Type B pancreatic cell (in vitro differentiated cells): ENCODE measurements at regions not wholly inside any gene's neighbourhood (a gene's known extent, or its start where the extent isn't known, plus 50 kb on each side); places are given as distances from the start of the nearest gene placed in this dataset.

Experiments
- DNase-seq: peaks from one replicate; pipeline ENCODE4 v3.0.0; 2021; ENCODE audit warnings: mixed read lengths; ENCODE audit not compliant: unreplicated experiment; ENCODE audit errors: extremely low spot score
- H3K27ac Mint-ChIP-seq: 2 replicates; pipeline ENCODE4 v1.8.0; 2021; ENCODE audit warnings: mild to moderate bottlenecking, mixed read lengths
- H3K27me3 Mint-ChIP-seq: 2 replicates; pipeline ENCODE4 v1.8.0; 2021; ENCODE audit warnings: mixed read lengths
- H3K36me3 Mint-ChIP-seq: 2 replicates; pipeline ENCODE4 v1.8.0; 2021; ENCODE audit warnings: mixed read lengths
- H3K4me1 Mint-ChIP-seq: one replicate; pipeline ENCODE4 v1.8.0; 2021; ENCODE audit warnings: mixed read lengths; ENCODE audit not compliant: unreplicated experiment
- H3K4me3 Mint-ChIP-seq: 2 replicates; pipeline ENCODE4 v1.8.0; 2021; ENCODE audit warnings: mild to moderate bottlenecking, mixed read lengths
- H3K9me3 Mint-ChIP-seq: 2 replicates; pipeline ENCODE4 v1.8.0; 2021; ENCODE audit warnings: mixed read lengths
- TF ChIP-seq, protein P1 (sequence below): fragments of 200-600 bp; sonication (generic); conservative IDR thresholded peaks from 2 replicates; pipeline ENCODE4 v1.5.0; 2021; ENCODE audit warnings: antibody characterized with exemption, mild to moderate bottlenecking

DNA sequence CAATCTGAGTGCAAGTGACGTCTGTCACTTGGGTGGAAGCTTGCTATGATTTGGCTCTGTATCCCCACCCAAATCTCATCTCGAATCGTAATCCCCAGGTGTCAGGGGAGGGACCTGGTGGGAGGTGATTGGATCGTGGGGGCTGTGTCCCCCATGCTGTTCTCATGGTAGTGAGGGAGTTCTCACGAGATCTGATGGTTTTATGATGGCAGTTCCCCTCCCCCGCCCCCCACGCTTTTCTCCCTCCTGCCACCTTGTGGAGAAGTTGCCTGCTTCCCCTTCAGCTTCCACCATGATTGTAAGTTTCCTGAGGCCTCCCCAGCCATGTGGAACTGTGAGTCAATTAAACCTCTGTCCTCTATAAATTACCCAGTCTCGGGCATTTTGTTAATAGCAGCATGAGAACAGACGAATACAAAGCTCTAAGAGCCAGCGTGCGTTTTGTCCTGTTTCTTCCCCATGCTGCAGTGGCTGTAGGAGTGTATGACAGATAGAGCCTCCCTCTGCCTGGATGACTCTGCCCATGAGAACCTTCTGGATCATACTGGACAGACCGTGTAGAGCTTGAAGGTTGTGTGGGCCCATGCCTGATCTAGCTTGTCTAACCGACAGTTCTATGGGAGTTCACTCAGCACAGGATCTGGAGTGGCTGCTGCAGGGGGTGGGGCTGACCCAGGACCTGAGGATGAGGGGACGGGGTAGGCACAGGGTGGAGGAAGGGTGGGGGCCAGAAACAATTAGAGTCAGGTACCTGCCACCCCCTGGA is 139.7 kb upstream of the ERRFI1 start:
- no peak for DNase-seq
- no peak overlapping the region for H3K27ac Mint-ChIP-seq
- H3K4me1 Mint-ChIP-seq: peaks cover 36% of the 10 kb centered on the region
- TF ChIP-seq, protein P1, sequence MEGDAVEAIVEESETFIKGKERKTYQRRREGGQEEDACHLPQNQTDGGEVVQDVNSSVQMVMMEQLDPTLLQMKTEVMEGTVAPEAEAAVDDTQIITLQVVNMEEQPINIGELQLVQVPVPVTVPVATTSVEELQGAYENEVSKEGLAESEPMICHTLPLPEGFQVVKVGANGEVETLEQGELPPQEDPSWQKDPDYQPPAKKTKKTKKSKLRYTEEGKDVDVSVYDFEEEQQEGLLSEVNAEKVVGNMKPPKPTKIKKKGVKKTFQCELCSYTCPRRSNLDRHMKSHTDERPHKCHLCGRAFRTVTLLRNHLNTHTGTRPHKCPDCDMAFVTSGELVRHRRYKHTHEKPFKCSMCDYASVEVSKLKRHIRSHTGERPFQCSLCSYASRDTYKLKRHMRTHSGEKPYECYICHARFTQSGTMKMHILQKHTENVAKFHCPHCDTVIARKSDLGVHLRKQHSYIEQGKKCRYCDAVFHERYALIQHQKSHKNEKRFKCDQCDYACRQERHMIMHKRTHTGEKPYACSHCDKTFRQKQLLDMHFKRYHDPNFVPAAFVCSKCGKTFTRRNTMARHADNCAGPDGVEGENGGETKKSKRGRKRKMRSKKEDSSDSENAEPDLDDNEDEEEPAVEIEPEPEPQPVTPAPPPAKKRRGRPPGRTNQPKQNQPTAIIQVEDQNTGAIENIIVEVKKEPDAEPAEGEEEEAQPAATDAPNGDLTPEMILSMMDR: peak; percentile 48
- no peaks in the 10 kb centered on the region for H3K27me3 Mint-ChIP-seq
- H3K4me3 Mint-ChIP-seq: no peak overlapping the region
- peaks cover 4% of the 10 kb centered on the region for H3K36me3 Mint-ChIP-seq
- H3K9me3 Mint-ChIP-seq: no peaks in the 10 kb centered on the region

GRCh38 chr1:8164670-8165069 is 138.6 kb upstream of the ERRFI1 start:
- DNase-seq: no peak
- peaks cover 31% of the 10 kb centered on the region for H3K4me1 Mint-ChIP-seq
- peaks cover 3% of the 10 kb centered on the region for H3K36me3 Mint-ChIP-seq
- no peaks in the 10 kb centered on the region for H3K9me3 Mint-ChIP-seq
- H3K4me3 Mint-ChIP-seq: no peak overlapping the region
- H3K27ac Mint-ChIP-seq: no peak overlapping the region
- H3K27me3 Mint-ChIP-seq: no peaks in the 10 kb centered on the region
- TF ChIP-seq, protein P1: no peak

DNA sequence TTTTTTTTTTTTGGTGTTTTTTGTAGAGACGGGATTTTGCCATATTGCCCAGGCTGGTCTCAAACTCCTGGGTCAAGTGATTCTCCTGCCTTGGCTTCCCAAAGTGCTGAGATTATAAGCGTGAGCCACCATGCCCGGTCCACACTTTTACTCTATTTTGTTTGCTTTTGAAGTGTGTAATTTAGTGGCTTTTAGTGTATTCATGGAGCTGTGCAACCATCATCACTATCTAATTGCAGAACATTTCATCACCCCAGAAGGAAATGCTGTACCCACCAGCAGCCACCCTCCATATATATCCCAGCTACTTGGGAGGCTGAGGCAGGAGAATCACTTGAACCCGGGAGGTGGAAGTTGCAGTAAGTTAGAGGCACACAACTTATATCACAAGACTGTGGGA is 136.9 kb upstream of the ERRFI1 start:
- TF ChIP-seq, protein P1: no peak
- H3K9me3 Mint-ChIP-seq: no peaks in the 10 kb centered on the region
- no peak overlapping the region for H3K4me3 Mint-ChIP-seq
- no peaks in the 10 kb centered on the region for H3K27me3 Mint-ChIP-seq
- peaks cover 27% of the 10 kb centered on the region for H3K4me1 Mint-ChIP-seq
- no peaks in the 10 kb centered on the region for H3K36me3 Mint-ChIP-seq
- H3K27ac Mint-ChIP-seq: no peak overlapping the region
- DNase-seq: no peak

GRCh38 chr1:8162168-8162567 is 136.1 kb upstream of the ERRFI1 start:
- Mint-ChIP-seq H3K4me3 (no peak overlapping the region), H3K4me1 (peaks cover 26% of the 10 kb centered on the region), H3K36me3 (no peaks in the 10 kb centered on the region), H3K27ac (peak overlapping the region; percentile 4), H3K9me3 (no peaks in the 10 kb centered on the region), H3K27me3 (no peaks in the 10 kb centered on the region)
- no peak for DNase-seq
- TF ChIP-seq, protein P1: no peak

- no peak for DNase-seq
- Mint-ChIP-seq H3K4me3 (no peak overlapping the region), H3K27me3 (no peaks in the 10 kb centered on the region), H3K27ac (peak overlapping the region; percentile 4), H3K4me1 (peaks cover 22% of the 10 kb centered on the region), H3K36me3 (no peaks in the 10 kb centered on the region), H3K9me3 (no peaks in the 10 kb centered on the region)
- TF ChIP-seq, protein P1: no peak
Observed at GRCh38 chr1:8161546-8162105, 135.5 kb upstream of the ERRFI1 start.
